ENCODE measurements at regions not wholly inside any gene's neighbourhood (a gene's known extent, or its start where the extent isn't known, plus 50 kb on each side); places are given as distances from the start of the nearest gene placed in this dataset.

DNA sequence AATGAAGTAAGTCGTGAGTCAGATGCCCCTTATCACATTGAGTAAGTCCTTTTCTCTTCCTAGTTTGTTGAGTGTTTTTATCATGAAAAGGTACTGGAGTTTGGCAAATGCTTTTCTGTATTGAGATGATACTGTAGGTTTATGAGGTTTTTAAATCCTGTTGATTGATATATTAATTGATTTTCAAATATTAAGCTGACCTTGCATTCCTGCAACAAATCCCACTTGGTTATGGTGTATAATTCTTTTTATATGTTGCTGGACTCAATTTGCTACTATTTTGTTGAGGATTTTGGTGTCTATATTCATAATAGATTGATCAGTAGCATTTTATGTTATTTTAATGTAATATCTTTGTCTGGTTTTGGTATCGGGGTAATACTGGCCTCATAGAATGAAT lies 81.0 kb upstream of the BNC2 start:
- no peak for DNase-seq (ENCODE audit: low read depth)

DNA sequence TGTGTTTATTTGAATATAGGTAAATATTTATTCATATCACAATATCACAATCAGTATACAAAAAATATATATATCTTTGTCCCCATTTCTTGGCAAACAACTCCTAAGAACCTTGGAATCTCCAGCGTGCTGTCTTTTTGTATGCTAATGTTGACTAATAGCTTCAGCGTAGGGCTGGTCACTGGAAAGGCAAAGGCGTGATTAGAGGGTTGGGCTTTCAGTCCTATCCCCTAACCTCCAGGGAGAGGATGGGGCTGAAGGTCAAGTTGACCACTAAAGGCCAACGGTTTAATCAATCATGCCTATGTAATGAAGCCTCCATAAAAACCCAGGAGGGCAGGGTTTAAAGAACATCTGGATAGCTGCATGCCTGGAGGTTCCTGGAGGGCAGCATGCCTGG lies 79.6 kb upstream of the BNC2 start:
- DNase-seq (ENCODE audit: low read depth): no peak

DNA sequence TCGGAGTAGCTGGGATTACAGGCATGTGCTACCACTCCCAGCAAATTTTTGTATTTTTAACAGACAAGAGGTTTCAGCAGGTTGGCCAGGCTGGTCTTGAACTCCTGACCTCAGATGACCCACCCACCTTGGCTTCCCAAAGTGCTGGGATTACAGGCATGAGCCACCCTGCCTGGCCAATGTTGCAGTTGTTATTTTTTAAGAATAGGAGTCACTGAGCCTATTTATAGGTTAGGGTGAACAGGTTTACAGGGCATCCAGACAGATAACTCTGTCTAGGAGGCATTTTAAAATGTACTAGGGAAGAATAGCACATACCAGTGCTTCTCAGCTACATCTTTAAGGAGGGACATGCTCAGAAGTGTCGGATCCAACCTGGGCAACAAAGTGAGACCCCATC lies 60.1 kb upstream of the BNC2 start:
- no peak for DNase-seq (ENCODE audit: low read depth)

DNA sequence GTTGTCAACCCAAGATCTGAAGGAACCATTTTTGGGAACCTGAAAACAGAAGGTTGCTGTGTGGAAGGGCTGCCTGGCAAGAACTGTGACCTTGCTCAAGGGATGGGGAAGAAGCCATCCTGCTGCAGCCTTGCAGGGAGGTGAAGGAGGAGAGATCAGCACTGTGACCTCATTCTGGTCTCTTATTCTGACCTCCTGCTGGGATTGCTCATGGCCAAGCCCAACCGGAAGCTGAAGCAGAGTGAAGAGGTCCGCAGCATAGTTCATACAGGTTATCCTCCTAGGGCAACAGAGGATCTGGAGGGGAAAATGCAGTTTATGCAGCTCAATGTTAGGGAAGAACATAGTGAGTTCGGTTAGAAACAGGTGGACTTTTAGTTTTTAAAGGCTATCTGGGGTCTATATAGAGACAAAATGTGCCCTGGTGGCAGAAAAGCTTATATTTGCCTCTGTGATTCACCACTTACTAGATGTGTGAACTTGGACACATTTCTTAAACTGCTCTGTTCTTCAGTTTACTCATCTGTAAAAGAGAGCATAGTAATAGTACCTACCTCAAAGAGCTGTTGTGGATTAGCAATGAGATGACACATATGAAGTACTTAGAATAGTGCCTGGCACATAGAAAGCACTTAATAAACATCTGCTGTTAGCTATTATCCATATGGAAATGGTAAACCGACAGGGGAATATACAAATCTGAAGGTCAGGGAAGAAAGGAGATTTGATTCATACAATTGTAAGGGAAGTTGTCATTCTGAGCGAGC lies 57.9 kb upstream of the BNC2 start:
- no peak for DNase-seq (ENCODE audit: low read depth)

DNA sequence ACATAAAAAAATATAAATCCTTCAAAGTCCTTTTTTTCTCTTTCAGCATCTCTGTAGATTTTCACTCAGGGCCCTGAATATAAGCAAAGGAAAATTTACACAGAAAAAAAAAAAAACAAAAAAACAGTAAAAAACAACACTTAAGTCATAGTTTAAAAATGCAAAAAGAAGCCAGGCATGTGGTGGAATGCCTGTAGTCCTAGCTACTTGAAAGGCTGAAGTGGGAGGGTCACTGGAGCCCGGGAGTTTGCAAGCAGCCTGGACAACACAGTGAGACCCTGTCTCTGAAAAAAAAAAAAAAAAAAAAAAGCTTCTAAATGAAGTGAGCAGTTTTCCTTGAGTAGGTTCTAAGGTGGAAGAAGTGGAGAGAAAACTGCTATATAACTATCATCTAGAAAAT lies 55.0 kb upstream of the BNC2 start:
- DNase-seq (ENCODE audit: low read depth): no peak

DNA sequence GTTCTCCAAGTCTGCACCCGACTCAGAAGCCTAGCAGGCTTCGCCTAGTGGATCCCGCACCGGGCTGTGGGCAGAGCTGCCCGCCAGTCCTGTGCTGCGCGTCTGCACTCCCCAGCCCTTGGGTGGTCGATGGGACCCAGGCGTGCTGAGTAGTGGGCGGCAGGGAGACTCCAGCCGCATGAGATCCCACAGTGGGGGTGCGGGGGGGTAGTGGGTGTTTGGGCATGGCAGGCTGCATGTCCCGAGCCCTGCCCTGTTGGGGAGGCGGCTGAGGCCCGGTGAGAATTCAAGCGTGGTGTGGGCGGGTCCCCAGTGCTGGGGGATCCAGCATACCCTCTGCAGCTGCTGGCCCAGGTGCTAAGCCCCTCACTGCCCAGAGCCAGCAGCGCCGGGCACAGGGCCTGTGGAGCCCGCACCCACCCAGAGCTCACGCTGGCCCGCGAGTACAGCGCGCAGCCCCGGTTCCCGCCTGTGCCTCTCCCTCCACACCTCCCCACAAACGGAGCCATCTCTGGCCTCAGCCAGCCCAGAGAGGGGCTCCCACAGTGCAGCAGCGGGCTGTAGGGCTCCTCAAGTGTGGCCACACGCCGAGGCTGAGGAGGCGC lies 53.9 kb upstream of the BNC2 start:
- no peak for DNase-seq (ENCODE audit: low read depth)

DNA sequence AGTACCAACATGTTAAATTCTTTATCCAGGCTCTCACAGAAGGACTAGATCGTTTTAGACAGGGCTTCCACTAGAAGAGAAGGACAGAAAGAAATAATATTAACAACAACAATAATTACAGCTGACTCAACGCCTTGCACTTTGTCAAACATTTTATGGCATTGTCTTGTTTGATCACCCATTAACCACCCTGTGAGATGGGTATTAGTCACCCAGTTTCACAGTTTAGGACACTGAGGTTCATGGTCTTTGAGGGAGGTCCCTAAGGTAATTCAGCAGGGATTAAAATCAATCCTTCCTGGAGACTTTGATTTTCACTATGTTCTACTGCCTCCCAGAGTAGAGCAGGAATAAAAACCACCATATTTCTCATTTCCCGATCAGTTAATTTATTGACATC lies 51.4 kb upstream of the BNC2 start:
- no peak for DNase-seq (ENCODE audit: low read depth)
